ENCODE measurements at regions not wholly inside any gene's neighbourhood (a gene's known extent, or its start where the extent isn't known, plus 50 kb on each side); places are given as distances from the start of the nearest gene placed in this dataset.
"Not testable (repeated sequence)": the region's sequence is repeated elsewhere in the genome, so short reads cannot be mapped to it uniquely, and the experiment has no call there.

DNA sequence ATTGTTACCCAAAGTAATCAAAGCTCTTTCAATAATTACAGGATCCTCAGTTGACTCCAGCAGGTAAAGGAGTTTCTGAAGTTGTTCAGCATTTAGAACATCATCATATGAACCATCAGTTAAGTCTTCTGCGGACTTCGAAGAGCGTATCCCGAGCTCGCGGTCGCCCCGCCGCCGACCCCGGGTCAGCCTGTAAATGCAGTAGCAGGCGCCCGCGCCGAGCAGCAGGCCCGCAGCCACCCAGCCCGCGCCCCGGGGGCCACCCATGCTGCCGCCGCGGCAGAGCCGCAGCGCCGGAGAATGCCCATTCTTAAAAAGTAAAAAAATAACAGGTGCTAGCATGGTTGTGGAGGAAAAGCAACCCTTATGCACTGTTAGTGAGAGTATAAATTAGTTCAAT is 444.5 kb downstream of the NSUN3 start:
- ATAC-seq; H3K36me3 Mint-ChIP-seq (ENCODE audit: insufficient read depth); H3K9me3 Mint-ChIP-seq; H3K4me1 Mint-ChIP-seq (ENCODE audit: low read depth); H3K27me3 Mint-ChIP-seq (ENCODE audit: low read depth); DNase-seq; H3K4me3 Mint-ChIP-seq: not testable (repeated sequence)

DNA sequence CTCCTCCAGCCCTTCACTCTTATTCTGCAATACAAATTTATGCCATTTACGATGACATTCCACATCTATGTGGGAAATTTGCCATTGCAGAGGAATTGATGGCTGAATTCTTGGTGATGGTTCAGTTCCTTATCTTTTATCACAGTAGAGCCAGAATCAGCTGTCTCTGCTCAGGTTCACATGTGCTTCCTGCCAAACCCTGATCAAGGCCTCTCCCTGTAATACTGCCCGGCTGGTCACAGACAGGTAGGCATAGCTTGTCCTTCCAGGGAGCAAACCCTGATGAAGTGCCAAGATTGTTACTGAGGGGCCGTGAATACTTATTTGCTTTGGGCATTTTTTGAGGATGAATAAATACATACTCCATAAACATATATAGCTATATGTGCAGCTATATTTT is 450.0 kb downstream of the NSUN3 start:
- no peak for DNase-seq
- Mint-ChIP-seq H3K9me3 (peaks cover 3% of the 10 kb centered on the region), H3K4me1 (ENCODE audit: low read depth) (no peaks in the 10 kb centered on the region), H3K27me3 (ENCODE audit: low read depth) (no peaks in the 10 kb centered on the region), H3K4me3 (no peak overlapping the region), H3K36me3 (ENCODE audit: insufficient read depth) (no peaks in the 10 kb centered on the region)
- no peak for ATAC-seq

DNA sequence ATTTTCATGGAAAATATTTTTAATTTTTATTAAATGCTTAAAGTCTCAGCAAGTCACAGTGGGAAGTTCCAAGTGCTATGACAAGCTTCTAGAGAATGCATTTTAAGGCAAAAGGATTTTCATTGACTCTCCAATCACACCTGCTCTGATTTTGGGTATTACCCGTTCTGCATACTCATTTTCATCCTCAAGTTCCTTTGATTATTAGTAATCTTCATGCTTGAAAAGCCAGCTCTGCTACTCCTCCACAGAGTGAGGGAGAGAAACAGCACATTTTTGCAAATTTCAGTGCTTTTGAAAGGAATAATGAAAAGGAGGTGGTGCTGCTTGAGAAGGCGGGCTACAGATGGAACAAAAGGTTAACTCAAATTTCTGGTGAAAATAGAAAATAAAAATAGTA is 450.7 kb downstream of the NSUN3 start:
- ATAC-seq = no peak
- peaks cover 3% of the 10 kb centered on the region for H3K9me3 Mint-ChIP-seq
- no peaks in the 10 kb centered on the region for H3K27me3 Mint-ChIP-seq (ENCODE audit: low read depth)
- no peak overlapping the region for H3K4me3 Mint-ChIP-seq
- H3K36me3 Mint-ChIP-seq (ENCODE audit: insufficient read depth) = no peaks in the 10 kb centered on the region
- no peak for DNase-seq
- no peaks in the 10 kb centered on the region for H3K4me1 Mint-ChIP-seq (ENCODE audit: low read depth)

DNA sequence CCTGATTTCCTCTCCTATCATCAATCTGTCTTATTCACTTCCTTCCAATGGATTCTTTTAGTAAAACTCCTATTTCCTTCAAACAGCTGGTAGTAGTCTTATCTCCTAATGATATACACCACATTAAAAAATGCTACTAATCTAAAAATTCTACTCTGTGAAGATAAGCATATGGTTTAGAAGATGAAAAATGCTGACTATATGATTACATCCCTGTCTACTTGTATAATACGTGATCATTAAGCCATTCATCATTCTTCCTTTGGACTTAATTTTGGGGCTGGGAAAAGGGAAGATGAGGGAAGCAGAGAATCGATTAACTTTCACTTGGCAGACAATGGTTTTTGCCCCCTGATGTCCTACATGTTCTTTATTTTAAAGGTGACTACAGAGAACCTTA is 453.1 kb downstream of the NSUN3 start:
- DNase-seq (no peak), ATAC-seq (no peak)
- H3K9me3 Mint-ChIP-seq = peaks cover 7% of the 10 kb centered on the region
- no peaks in the 10 kb centered on the region for H3K36me3 Mint-ChIP-seq (ENCODE audit: insufficient read depth)
- peaks cover 2% of the 10 kb centered on the region for H3K27me3 Mint-ChIP-seq (ENCODE audit: low read depth)
- no peaks in the 10 kb centered on the region for H3K4me1 Mint-ChIP-seq (ENCODE audit: low read depth)
- no peak overlapping the region for H3K4me3 Mint-ChIP-seq

DNA sequence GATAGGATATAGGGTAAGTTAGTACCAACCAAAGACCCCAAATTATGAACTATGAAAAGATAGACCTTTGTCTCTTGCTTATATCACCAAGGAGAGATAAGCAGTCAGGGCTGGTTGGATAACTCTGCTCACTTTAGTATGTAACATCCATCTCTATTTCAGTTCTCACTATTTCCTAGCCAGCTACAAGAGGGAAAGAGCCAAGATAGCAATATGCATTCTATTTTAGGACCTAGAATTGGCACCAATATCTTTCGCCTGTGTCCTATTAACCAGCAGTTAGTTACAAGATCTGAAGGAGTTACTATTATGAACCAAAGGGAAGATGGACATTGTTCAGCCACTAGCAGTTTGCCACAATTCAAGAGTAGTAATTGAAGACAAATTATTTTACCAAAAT is 457.5 kb downstream of the NSUN3 start:
- H3K9me3 Mint-ChIP-seq = peaks cover 7% of the 10 kb centered on the region
- no peak overlapping the region for H3K4me3 Mint-ChIP-seq
- H3K36me3 Mint-ChIP-seq (ENCODE audit: insufficient read depth) = no peaks in the 10 kb centered on the region
- no peak for DNase-seq
- H3K27me3 Mint-ChIP-seq (ENCODE audit: low read depth) = peaks cover 2% of the 10 kb centered on the region
- ATAC-seq = no peak
- H3K4me1 Mint-ChIP-seq (ENCODE audit: low read depth) = no peaks in the 10 kb centered on the region

DNA sequence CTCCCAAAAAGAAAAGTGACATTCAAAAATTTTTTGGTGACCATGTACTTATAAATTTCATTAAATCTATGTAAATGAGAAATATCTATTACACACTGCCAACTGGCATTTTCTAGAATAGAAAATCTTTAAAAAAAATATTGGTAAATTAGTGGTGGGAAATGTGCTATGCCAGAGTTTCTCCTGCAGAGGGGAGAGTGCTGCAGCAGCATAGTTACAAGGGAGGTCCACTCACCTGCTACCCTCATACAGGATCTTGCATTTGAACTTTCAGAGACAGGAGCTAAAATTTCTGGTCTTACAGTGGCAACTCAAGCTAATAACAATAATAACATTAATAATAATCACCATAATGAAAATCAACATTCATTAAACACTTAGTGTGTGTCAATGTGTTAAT is 459.6 kb downstream of the NSUN3 start:
- no peak for ATAC-seq
- no peak overlapping the region for H3K4me3 Mint-ChIP-seq
- peaks cover 5% of the 10 kb centered on the region for H3K9me3 Mint-ChIP-seq
- no peaks in the 10 kb centered on the region for H3K36me3 Mint-ChIP-seq (ENCODE audit: insufficient read depth)
- no peak for DNase-seq
- H3K27me3 Mint-ChIP-seq (ENCODE audit: low read depth) = peaks cover 2% of the 10 kb centered on the region
- H3K4me1 Mint-ChIP-seq (ENCODE audit: low read depth) = no peaks in the 10 kb centered on the region

DNA sequence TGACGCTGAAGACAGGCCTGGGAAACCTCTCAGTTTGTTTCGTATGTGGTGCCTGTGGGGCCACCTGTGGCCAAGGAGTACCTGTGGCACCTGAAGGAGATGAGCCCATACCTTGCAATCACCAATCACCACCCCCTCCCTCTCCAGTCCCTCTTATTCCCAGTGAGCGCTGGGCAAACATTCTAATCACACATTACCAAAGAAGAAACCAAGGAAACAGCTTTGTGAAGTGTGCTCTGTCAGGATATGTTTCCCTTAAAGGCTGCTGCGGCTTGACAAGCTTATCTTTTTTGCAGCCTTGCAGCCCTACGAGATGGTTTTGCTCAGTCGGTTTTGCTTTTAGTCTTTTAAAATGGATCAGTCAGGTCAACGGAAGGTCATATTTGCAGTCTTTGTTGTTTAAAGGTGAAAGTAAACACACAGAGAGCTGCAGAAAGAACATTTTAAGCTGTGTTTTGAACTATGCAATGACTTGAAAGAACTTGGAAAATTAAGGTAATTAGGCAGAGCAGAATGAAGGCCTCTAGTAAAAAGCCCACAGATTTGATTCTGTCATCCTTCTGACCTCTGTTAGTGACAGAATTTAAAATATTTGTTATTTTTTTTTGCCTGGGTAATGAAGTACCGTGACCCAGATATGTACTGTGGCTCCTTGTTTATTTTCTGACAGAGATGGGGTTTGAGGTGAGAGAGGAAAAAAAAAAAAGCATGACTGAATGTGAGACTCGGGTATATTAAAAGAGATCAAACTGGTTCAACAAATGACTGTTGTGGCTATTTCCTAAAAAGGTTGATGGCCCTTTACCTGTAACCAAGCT is 461.4 kb downstream of the NSUN3 start:
- no peak overlapping the region for H3K4me3 Mint-ChIP-seq
- peaks cover 2% of the 10 kb centered on the region for H3K27me3 Mint-ChIP-seq (ENCODE audit: low read depth)
- no peaks in the 10 kb centered on the region for H3K9me3 Mint-ChIP-seq
- H3K4me1 Mint-ChIP-seq (ENCODE audit: low read depth) = no peaks in the 10 kb centered on the region
- H3K36me3 Mint-ChIP-seq (ENCODE audit: insufficient read depth) = no peaks in the 10 kb centered on the region
- DNase-seq (no peak), ATAC-seq (no peak)

DNA sequence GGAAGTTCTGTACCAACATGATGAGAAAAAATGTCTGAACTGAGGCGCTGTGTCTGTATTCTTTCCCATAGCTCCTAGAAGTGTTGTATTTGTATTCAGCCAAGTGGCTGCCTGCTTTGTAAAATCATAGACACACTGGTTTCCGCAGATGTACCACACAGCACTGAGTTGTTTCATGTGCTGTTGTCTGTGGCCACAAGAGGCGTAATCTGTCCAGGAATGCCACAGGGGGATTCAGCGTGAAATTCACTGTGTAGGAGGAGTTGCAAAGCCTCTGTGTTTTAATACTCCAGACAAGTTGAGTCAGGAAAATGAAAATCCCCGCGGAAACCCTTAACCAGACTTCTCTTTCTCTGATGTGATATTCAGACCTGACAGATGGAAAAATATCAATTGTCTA is 462.2 kb downstream of the NSUN3 start:
- Mint-ChIP-seq H3K9me3 (no peaks in the 10 kb centered on the region), H3K36me3 (ENCODE audit: insufficient read depth) (no peaks in the 10 kb centered on the region), H3K4me3 (no peak overlapping the region), H3K4me1 (ENCODE audit: low read depth) (no peaks in the 10 kb centered on the region), H3K27me3 (ENCODE audit: low read depth) (no peaks in the 10 kb centered on the region)
- DNase-seq (no peak), ATAC-seq (no peak)

DNA sequence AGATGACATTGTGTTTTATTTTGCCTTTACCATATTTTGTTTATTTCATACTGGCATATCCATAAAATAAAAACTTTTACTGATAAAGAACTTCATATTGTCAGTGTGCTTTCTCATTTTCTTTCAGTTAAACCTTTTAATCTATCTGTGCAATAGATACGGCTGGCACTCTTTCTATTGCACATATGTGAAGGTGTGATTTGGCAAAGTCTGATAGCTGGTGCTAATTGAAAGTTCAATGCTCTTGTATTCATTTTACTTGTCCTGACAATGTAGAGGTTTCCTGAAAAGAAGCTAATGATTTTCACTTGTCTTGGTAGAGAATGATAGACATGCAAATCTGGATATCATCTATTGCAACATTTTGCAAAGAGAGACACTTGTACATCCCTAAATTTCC is 467.0 kb downstream of the NSUN3 start:
- ATAC-seq = no peak
- no peak for DNase-seq
- no peak overlapping the region for H3K4me3 Mint-ChIP-seq

DNA sequence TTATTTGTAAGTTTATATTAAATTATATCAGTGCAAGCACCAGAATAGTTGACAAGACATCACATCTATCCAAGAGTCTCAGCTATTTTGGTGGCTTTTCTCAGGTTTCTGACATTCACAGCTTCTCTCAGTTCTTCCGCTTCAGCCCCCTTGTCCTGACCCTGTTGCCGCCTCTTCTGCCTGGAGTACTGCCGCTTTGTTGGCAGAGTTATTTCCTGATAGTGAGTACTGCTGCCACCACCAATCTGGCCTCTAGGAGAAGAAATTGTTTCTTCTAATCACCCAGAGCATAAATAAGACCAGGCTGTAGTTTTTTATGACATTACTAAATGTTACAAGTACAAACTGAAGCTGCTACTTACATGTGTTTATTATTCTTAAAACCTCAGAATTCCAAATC is 470.1 kb downstream of the NSUN3 start:
- Mint-ChIP-seq H3K4me1 (ENCODE audit: low read depth) (no peaks in the 10 kb centered on the region), H3K27me3 (ENCODE audit: low read depth) (no peaks in the 10 kb centered on the region), H3K9me3 (no peaks in the 10 kb centered on the region), H3K36me3 (ENCODE audit: insufficient read depth) (no peaks in the 10 kb centered on the region), H3K4me3 (no peak overlapping the region)
- DNase-seq (no peak), ATAC-seq (no peak)

More for the DNA sequence above, 467.0 kb downstream of the NSUN3 start:
- H3K9me3 Mint-ChIP-seq = no peaks in the 10 kb centered on the region
- H3K36me3 Mint-ChIP-seq (ENCODE audit: insufficient read depth) = no peaks in the 10 kb centered on the region
- H3K4me1 Mint-ChIP-seq (ENCODE audit: low read depth) = no peaks in the 10 kb centered on the region
- no peaks in the 10 kb centered on the region for H3K27me3 Mint-ChIP-seq (ENCODE audit: low read depth)

DNA sequence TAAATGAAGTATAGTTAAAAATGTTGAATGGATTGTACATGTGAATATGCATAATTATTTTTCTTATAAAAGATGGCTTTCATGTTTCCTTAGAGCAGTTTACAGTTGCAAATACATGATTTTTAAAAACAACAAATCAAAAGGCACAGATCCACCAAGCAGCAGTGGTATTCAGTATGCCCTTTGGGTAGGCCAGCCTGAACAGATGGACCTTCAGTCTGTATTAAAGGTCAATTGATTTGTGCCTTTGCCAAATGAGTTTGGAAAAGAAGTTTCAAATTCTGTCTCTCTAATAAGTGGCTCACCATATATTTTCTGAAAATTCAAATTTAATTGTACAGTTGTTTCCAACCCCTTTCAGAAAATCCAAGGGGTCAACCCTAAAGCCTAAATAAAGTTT is 477.1 kb downstream of the NSUN3 start:
- ATAC-seq (no peak), DNase-seq (no peak)

DNA sequence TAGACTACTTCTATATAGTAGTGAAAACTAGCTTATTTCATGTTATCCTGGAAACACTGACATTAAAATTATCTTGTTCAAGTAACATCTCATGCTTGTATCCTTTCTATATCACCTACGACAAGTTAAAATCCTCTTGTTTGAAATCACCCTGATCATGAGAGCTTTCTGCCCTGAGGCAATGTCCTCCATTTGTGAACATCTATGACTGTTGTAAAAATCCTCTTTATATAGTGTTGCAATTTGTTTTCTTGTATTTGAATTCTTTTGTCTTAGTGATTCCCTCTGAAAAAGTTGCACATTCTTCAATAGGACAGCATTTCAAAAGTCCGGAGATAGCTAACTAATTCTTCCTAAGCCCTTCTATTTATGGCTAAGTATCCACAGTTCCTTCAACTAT is 480.3 kb downstream of the NSUN3 start:
- H3K36me3 Mint-ChIP-seq (ENCODE audit: insufficient read depth) = no peaks in the 10 kb centered on the region
- H3K4me3 Mint-ChIP-seq = no peak overlapping the region
- H3K4me1 Mint-ChIP-seq (ENCODE audit: low read depth) = no peaks in the 10 kb centered on the region
- H3K27me3 Mint-ChIP-seq (ENCODE audit: low read depth) = no peaks in the 10 kb centered on the region
- peaks cover 10% of the 10 kb centered on the region for H3K9me3 Mint-ChIP-seq
- ATAC-seq (no peak), DNase-seq (no peak)

More for the DNA sequence above, 477.1 kb downstream of the NSUN3 start:
- H3K4me1 Mint-ChIP-seq (ENCODE audit: low read depth) = no peaks in the 10 kb centered on the region
- H3K27me3 Mint-ChIP-seq (ENCODE audit: low read depth) = no peaks in the 10 kb centered on the region
- no peaks in the 10 kb centered on the region for H3K36me3 Mint-ChIP-seq (ENCODE audit: insufficient read depth)
- peaks cover 4% of the 10 kb centered on the region for H3K9me3 Mint-ChIP-seq
- no peak overlapping the region for H3K4me3 Mint-ChIP-seq

DNA sequence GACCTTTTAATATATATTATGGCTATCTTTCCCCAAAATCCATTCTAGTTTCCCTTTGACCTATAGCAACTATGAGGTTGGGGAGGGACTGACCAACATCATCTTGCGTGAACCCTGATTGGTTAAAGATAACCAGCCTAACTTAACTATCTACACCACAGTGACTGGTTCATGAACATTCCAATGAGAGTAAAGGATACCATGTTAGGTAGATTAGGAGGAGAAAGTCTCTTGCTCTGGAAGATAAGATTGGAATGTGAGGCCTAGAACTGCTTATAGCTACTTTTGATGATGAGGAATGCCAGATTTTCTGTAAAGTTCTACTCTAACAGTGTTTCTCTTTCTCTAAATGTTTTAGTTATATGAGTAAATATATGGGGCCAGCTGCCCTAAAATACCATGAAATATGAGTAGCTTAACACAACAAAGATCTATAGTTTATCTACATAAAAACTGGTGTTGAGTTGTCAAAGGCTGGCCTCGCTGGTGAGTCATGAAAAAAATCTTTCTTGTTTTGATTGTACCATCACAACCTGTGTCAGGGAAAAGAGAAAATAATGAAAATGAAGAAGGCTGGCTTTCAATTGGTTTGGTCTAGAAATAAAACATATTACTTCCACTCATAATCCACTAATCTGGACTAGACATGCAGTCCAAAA is 481.4 kb downstream of the NSUN3 start:
- Mint-ChIP-seq H3K27me3 (ENCODE audit: low read depth) (no peaks in the 10 kb centered on the region), H3K36me3 (ENCODE audit: insufficient read depth) (no peaks in the 10 kb centered on the region), H3K9me3 (peaks cover 13% of the 10 kb centered on the region), H3K4me1 (ENCODE audit: low read depth) (no peaks in the 10 kb centered on the region), H3K4me3 (no peak overlapping the region)
- ATAC-seq (no peak), DNase-seq (no peak)

DNA sequence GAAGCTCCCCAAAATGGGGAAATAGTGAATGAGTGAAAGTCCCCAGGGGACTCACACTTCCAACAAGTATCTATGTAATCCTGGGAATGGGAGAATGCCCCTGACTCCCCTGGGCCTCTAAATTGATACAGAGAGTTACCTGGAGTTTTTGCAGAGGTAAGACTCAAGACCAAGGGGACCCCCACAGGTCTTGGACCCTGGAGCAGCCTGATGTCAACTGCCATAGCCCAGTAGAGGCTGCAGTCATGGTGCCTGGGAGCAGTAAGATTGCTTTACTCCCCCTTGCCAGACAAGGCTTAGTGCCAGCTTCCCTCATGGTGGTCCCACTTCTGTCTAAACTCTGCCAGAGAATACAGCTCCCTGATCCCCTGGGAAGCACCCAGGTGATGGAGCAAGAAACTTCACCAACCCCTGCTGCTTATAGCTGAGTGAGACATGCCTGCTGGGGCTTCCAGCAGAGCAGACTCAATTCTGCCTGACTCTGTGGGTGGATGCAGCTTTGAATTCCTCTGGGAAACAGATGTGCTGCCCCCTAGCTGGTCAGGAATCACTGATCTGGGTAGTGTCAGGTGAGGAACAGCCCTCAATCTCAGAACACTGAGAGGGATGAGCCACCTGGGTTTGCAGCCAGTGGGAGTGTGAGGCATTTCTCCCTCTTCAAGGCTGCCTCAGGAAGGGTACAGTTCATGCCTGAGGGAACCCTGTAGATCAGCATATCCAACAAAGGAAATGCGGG is 485.9 kb downstream of the NSUN3 start:
- DNase-seq (no peak), ATAC-seq (no peak)
- peaks cover 34% of the 10 kb centered on the region for H3K9me3 Mint-ChIP-seq
- H3K27me3 Mint-ChIP-seq (ENCODE audit: low read depth) = no peaks in the 10 kb centered on the region
- H3K4me1 Mint-ChIP-seq (ENCODE audit: low read depth) = no peaks in the 10 kb centered on the region
- H3K4me3 Mint-ChIP-seq = no peak overlapping the region
- no peaks in the 10 kb centered on the region for H3K36me3 Mint-ChIP-seq (ENCODE audit: insufficient read depth)

DNA sequence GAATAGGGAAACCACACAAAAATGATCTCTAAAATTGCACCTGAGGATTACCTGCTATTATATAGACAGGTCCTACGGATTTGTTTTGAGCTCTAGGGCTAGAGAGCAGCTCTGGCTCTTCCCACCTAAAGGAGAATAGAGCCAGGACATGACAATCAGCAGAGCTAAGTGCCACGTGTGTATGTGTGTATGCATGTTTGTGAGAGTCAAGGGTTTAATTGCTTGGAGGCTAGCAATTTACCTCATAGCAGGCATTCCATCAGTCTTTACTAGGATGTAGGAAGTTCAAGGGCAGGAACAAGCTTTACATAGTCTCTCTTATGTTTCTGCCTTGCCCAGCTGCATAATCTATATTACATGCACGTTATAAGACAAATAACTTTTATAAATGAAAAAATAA is 498.2 kb downstream of the NSUN3 start:
- H3K4me1 Mint-ChIP-seq (ENCODE audit: low read depth) = no peaks in the 10 kb centered on the region
- no peak for ATAC-seq
- no peak for DNase-seq
- no peaks in the 10 kb centered on the region for H3K27me3 Mint-ChIP-seq (ENCODE audit: low read depth)
- H3K4me3 Mint-ChIP-seq = no peak overlapping the region
- no peaks in the 10 kb centered on the region for H3K36me3 Mint-ChIP-seq (ENCODE audit: insufficient read depth)
- peaks cover 9% of the 10 kb centered on the region for H3K9me3 Mint-ChIP-seq
